Endothelial cell of umbilical vein (primary cell): ENCODE measurements at regions not wholly inside any gene's neighbourhood (a gene's known extent, or its start where the extent isn't known, plus 50 kb on each side); places are given as distances from the start of the nearest gene placed in this dataset.
"Not testable (repeated sequence)": the region's sequence is repeated elsewhere in the genome, so short reads cannot be mapped to it uniquely, and the experiment has no call there.

Experiments
- CTCF ChIP-seq, 2 donors: IDR thresholded peaks; 1 replicate in 1 of 2; 2 replicates in 1 of 2; pipeline ENCODE4 v1.5.1; 2011; ENCODE audit warnings: low read length in 2 of 2, mild to moderate bottlenecking in 2 of 2, moderate library complexity in 2 of 2, control low read depth in 1 of 2, inconsistent platforms in 1 of 2, low read depth in 1 of 2; ENCODE audit not compliant: insufficient read depth in 1 of 2; ENCODE audit errors: extremely low read depth in 1 of 2
- EZH2 ChIP-seq: IDR thresholded peaks from 2 replicates; pipeline ENCODE4 v1.6.1; 2012; ENCODE audit warnings: borderline replicate concordance, low read depth, mild to moderate bottlenecking, moderate library complexity, low read length, inconsistent platforms; ENCODE audit not compliant: severe bottlenecking
- POLR2A ChIP-seq: IDR thresholded peaks from 2 replicates; pipeline ENCODE4 v1.6.1; 2012; ENCODE audit warnings: low read depth, mild to moderate bottlenecking, control low read depth, low read length
- POLR2AphosphoS5 ChIP-seq: IDR thresholded peaks from 2 replicates; pipeline ENCODE4 v1.6.1; 2012; ENCODE audit warnings: low read depth, mild to moderate bottlenecking, control low read depth, low read length, moderate library complexity; ENCODE audit not compliant: insufficient read depth

GRCh38 chr7:112922546-112922945 is 132.4 kb upstream of the TMEM168 start:
- not testable (repeated sequence) for TF ChIP-seq CTCF (IDR thresholded peaks at IDR 0.05; ENCODE audit: extremely low read depth in 1 of 2, insufficient read depth in 1 of 2, low read depth in 1 of 2, low read length in 2 of 2); POLR2A; EZH2; POLR2AphosphoS5
